NCI-H748 (cell line): ENCODE measurements at regions not wholly inside any gene's neighbourhood (a gene's known extent, or its start where the extent isn't known, plus 50 kb on each side); places are given as distances from the start of the nearest gene placed in this dataset.

Experiments
- DNase-seq: peaks from one replicate; lab custom pipeline; 2025; ENCODE audit not compliant: unreplicated experiment; lab: John Stamatoyannopoulos, UW

DNA sequence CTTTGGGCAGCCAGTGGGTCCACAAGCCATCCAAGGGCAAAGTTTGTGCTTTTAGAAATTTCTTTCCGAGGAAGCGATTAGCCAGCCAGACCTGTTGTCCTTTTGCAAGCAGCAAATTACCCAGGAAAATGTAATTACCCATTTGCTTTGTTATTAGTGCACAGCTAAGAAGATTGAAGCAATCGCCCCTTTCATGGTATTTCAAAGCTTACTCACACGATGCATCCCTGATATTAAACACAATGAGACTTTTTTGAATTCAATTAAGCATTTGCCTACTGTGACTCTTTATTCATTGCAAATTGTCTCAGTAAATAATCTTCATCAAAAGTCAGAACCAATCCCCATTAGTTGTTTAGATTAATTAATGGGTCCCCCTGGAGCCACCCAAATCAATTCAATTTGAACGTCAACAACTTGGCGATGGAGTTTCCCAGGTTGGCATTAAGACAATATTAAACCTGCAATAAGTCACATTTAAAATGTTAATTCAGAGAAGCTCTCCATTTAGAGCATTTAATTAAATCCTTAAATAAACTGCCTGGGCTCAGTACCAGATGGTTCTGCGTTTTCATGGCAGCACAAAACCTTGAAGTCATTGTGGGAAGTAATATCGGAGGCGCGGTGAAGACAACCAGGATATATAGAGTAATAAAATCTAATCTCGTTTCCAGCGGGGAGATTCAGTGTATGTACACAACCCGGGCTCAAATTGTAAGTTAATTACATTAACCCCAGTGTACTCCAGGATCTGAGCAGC lies 366.2 kb upstream of the TNRC6C start:
- DNase-seq: peak; percentile 32

DNA sequence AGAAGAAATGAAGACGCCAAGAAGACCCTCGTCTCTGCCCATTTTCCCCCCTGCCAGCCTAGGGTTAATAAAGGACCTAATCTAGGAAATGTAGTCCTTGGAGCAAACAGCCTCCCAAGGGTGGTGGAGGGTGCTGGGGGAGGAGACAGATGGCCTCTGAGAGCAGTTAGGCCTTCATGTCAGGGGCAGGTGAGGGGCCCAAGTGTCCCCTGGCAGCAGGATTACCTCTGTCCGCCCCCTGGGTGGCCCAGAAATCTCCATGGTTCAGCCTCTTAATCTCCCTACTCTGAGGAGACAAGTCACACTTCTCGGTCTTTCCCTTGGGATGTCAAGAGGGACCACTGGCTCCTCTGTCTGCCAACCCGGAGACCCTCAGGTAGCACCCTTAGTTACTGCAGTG lies 365.4 kb upstream of the TNRC6C start:
- no peak for DNase-seq

DNA sequence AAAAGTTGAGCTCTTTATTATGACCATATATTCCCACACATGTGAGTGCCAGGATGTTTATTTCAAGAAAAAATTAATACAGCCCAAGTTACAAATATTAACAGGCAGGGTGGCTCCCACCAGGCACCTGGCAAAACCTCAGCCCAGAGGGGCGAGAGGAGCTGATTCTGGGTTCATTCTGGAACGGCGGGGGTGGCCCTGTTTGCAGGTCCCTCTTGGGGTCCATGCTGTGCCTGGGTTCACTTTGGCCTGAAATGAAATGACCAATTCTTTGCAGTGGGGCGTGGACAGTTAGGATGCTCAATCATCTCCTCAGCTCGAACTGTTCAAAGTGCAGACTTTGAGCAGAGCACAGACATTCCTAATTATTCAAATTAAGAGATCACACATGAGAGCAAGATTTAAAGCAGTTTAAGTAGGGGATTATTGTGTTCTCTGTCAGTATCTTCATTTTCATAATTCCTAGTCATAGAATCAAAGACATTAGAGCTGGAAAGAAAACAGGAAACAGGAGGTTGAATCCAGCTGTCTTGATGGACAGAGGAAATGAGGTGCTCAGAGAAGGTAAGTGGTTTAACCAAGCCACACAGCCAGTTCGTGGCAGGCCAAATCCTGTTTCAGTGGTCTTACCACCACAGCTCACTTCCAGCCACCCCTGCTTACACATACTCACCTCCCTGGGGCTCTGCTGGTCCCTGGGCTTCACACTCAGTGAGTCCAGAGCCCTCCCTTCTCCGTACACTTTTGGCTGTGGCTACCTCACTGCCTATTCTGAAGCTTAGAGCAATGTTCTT lies 363.9 kb upstream of the TNRC6C start:
- no peak for DNase-seq

DNA sequence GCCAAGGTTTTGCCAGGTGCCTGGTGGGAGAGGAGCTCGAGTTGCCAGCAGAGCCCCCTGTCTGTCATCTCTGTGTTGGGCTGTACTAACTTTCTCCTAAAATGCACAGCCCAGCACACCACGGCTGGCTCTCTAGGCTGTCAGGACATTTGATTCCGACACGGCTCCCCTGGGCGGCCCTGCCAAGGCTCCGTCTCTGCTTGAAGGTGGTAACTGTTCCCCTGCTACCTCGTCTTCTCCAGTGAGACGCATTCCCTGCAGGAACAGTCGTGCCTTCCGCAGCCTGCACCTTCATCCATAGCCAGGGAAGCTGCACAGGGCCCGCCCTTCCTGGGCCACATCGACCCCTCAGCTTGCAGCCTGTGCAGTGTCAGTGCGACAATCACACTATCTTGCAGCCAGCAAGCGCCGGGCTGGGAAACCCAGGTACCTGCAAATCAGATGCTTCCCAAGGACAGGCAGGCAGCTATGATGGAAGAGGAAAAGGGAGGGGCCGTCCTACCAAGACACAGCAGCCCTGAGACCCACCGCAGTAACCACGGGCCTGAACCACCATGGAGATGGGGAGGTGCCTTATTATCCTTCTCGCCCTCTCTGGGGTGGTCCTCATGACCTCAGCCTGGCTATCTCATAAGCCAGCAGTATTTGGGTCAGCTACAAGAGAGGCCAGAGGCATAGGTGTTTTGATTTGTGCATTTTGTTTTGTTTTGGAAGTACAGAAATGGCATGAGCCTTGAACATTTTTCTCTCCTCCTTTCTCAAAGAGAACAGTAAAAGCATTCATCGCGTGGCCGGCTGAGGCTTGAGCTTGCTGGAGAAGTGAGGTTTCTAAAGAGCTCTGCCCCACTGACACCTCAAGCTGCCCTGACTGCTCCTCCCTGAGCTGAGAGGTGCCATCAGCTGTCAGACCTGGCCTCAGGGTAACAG lies 361.7 kb upstream of the TNRC6C start:
- DNase-seq: no peak

DNA sequence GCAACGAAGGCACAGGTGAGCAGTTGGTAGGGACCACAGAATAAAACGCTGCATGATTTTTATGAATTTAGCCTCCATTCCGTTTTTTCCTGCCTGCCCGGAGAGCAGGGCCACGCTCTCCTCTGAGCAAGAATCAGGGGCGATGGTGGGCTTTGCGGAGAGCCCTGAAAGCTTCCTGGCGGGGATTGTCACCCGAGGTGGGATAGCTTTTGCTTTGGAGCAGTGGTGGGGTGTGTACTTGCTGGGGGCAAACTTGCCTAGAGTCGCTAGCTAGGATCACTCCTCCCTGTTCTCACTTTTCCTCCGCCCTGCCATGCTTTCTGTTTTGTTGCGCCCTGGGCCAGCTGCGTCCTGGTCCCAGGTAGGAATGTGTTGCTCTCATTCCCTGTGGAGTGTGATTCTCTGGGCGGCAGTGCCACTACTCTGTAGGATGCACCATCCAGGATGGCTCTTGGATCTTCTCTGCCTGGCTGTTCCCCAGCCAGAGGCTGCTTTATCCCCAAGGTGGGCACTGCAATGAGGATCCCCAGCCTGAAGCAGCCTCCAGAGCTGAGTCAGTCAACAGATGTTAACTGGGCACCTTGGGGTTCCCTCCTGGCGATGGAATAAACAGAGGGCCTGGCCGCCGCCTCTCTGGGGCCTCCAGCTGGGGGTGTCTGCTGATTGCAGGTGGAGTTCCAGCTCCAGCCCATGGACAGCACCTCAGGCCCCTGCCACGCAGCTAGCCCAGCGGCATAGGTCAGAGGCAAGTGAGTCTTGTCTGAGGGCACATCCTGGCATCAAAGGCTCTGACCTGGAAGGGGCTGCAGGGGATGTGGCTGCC lies 360.9 kb upstream of the TNRC6C start:
- no peak for DNase-seq

DNA sequence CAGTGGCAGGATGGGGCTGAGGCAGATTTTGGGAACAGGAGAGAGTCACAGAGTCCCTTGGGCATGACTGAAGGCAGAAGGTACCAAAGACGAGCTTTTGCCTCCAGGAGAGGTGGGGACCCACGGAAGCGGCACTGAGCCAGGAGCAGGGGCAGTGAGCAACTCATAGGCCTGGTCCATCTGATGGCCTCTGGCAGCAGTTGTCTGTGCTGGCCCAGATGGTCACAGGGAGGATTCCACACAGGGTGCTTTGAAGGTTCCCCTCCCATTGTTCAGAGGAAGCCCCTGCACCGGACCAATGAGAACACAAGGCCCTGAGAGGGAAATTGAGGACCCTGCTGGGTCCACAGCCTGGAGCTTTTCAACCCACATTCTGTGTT lies 360.3 kb upstream of the TNRC6C start:
- no peak for DNase-seq

DNA sequence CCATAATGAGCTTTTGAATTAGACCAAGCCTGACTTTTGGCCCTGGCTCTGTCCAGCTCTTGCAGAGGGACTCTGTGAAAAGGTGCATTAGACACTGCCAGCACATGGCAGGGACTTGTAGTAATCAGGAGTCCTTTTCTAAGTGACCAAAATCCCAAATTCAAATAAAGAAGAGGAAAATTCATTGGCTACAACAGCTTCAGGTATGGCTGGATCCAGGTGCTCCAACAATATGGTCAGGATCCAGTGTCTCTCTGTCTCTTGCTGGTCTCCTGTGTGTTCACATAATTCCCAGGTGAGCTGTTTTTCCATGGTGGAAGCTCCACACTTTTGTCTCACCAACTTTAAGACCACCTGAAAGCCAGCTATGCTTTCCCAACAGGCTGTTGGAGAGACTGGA lies 358.8 kb upstream of the TNRC6C start:
- no peak for DNase-seq

DNA sequence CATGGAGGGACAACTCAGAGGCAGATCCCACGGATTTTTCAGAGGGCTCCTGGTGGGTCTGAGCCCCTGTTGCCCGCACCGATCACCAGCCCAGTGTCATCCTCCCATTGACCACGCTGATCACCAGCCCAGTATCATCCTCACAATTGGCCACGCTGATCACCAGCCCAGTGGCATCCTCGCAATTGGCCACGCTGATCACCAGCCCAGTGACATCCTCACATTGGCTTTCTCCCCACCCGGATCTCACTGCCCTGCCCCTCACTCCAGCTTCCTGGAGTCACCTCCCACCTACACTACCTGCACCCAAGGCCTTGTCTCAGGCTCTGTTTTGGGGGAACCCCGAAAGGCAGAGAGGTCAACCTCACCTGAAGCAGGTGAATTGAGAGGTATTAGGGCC lies 358.2 kb upstream of the TNRC6C start:
- no peak for DNase-seq

DNA sequence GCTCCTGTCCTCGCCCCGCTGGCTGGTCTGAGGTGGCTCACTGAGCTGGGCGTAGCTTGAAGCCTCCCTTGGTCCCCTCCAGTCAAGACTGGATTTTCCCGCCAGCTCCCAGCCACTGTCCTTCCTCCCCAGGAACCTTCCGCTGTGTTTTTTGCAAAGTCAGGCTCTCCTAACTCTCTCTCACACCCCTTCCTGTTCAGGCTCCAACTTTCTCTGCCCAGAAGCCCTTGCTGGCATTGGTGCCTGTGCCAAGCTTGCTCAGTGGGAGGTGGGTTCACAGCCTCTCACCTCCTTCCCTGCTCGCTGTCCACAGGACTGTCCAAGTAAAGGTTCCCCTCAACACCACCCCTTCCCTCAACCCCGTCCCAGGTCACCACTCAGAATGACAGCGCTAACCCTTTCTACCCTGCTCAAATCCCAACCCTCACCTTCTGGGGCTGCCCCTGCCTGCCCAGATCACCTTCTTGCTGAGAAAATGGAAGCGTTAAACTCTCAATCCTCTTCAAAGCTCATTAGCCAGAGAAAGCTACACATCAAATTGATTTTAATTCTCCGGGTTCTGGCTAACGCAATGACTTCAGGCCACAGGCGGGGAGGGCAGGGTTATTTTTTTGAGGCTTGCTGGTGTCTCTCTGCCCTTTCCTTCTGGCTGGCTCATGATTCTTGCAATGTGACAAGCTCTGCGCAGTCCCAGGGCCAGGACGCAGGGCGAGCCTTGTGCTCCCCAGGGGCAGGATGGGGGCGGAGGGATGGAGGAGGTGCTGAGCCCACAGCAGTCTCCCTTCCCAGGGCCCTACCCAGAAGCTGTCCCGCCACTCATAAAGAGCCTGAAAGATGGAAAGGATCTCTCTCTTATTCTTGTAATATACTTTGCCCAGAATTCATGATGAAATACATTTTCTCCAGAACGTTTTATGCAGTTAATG lies 357.2 kb upstream of the TNRC6C start:
- DNase-seq: no peak

DNA sequence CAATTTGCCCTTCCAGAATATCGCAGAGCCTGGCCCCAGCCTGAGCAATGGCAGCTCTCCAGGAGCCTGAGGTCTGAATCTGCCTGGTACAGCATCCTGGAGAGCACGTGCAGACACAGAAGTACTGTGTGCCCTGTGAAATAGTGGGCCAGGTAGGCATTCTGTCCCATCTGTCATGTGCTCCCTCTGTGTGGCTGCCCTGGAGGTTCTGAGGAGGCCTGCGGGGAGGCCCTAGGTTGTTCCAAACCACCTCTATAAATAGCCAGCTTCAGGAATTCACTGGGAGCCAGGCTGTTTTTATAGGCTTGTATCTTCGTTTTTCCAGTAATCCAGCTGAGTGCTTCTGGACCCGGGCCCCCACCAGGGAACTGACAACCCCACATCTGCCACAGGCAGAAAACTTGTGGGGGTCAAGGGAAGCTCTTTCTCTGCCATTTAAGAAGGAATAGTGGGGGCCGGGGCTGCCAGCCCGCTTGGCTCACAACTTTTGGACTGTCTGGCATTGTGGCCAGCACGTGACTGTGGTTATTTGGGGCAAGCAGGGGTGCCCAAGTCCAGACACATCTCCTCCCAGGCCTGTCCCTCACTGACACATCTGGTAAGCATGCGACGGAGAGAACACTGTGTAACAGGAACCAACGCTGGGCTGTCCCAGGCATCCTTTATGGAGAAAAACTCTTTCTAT lies 356.3 kb upstream of the TNRC6C start:
- DNase-seq: no peak

DNA sequence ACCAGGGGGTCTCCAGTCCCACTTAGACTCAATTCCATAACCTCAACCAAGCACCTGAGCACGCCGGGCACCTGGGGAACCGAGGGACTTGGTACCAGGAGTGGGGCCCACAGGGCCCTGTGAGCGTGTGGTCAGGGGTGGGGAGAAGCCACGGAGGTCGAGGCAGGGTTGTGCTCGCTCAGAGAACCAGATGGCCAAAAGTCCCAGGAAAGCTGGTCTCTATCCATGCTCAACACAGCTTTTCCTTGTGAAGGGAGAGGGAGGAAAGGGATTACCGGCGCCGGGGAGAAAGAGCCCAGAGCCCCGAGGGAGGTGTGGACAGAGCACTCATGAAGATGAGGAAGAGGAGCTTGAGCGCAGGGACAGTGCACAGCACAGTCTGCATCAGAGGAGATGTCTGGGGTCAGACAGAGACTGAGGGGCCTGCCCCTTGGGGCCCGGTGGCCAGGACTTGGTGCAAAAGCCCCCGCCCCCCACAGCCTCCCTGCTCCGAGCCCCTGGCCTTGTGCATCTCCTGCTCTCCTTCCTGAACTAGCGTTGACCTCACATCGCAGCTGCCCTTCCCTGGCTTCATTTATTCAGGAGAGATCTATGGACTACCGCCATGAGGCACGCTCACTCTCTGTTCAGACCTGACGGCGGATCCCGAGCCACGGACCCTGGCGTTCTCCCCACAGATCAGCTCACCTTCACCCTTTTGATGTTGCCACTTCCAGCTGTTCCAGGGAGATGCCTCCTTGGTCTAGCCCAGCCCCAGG lies 355.4 kb upstream of the TNRC6C start:
- DNase-seq: no peak

DNA sequence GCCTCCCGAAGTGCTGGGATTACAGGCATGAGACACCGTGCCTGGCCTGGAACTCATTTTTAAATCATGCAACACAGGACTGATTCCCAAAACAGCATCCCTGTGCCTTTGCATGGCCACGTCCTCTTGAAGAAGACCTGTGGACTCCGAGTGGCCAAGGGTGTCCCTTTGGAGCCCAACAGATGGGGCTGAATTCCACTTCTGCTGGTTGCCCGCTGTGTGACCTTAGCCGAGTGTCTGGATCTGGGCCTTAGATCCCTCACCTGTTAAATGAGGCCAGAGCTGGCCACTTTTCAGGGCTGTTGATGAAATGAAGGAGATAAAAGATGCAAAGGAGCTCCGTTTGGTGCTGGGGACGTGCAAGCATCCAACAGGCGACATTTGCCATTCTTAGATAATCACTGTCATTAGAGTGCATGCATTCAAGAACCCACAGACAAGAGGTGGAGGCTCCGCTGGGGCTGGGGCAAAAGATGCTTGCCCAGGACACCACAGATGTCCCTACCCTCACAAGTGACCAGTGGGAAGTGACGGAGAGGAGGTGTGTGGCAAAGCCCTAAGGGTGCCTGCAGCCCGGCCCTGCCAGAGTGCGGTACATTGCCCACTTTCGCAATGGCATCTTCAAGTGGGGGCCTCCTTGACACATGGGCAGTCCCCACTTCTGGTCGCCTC lies 354.1 kb upstream of the TNRC6C start:
- no peak for DNase-seq

DNA sequence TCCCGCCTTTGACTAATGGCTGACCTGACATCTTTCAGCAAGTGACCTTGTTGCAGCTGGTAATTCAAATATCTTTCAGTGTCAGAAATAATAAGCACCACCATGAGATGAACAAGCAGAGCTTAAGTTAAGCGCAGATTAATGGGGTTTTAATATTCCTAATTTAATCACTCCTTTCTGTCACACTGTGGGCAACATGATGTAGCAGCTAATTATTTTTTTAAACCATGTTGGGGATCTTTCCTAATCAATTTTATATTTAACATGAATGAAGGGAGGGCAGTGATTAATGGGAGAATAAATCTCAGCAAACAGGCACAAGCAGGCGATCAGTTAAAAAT lies 353.6 kb upstream of the TNRC6C start:
- no peak for DNase-seq

DNA sequence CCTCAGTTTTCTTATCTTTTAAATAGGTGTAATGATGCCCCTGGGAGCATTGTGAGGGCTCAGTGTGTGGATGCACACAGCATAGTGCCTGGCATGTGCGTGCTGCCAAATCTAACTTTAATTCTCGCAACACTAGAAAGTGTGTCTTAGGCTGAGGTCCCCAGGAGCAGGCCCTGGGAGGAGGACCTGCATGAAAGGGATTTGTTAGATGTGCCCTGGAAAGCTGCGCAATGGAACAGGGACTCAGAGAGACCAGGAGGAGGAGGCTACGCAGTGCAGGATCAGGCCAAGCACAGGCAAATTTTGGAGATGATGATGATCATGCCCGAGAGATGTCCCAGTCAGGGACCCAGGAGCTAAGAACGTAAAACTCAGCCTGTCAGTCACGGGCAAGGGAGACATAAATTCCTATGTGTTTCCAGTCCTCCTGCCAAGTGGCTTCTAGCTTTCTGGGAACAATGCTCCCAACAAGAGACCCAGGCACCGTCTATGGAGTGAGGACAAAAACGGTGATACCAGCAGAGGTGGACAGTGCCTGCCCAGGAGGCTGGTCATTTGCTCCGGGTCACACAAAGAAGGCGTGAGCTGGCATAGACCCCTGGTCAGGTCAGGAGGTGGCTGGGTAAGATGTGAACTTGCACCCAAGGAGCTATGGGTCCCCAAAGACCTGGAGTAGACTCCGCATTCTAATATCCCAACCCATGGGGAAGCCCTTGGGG lies 352.2 kb upstream of the TNRC6C start:
- no peak for DNase-seq

DNA sequence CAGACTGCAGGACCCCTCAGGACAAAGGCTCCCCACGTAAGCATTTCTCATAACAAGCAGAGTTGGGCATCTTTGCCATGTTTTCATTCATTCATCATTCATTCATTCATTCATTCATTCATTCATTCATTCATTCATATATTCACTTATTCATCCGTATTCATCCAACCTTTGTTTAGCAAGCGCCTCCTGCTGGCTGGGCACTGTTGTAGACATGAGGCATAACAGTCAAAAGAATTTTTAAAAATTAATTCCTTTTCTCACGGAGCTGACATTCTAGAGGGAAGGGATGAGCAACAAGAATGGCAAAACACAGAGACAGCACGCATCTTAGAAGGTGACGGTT lies 351.7 kb upstream of the TNRC6C start:
- DNase-seq: no peak

DNA sequence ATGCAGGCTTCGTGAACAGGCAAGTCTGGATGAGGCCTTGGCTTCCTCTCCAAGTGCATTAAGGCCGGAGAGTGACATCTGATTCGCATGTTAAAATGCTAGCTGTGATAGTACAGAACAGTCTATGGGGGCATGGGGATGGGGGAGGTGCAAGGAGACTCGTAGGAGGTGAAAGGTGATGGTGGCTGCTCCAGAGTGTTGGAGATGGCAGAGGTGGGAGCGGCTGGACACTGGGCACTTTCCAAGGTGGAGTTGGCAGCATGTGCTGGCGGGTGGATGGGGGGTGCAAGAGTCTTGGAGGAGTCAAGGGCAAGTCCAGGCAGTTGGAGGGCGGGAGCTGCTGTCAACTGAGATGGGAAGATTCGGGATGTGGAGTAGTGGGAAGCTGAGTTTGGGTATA lies 350.9 kb upstream of the TNRC6C start:
- DNase-seq: no peak

DNA sequence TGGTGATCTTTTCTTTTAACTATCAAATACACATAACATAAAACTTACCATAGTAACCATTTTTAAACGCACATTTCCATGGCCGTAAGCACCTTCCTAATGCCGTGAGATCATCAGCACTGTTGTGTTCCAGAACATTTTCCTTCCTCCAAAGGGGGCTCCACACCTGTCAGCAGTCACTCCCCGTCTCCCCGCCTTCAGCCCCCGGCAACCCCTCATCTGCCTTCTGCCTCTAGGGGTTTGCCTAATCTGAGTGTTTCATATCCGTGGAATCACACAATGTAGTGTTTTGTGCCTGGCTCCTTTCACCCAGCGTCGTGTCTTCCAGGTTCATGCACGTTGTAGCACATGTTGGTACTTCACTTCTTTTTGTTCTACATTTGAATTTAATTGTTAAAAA lies 350.1 kb upstream of the TNRC6C start:
- DNase-seq: no peak
